ENCODE measurements at regions not wholly inside any gene's neighbourhood (a gene's known extent, or its start where the extent isn't known, plus 50 kb on each side); places are given as distances from the start of the nearest gene placed in this dataset.

DNA sequence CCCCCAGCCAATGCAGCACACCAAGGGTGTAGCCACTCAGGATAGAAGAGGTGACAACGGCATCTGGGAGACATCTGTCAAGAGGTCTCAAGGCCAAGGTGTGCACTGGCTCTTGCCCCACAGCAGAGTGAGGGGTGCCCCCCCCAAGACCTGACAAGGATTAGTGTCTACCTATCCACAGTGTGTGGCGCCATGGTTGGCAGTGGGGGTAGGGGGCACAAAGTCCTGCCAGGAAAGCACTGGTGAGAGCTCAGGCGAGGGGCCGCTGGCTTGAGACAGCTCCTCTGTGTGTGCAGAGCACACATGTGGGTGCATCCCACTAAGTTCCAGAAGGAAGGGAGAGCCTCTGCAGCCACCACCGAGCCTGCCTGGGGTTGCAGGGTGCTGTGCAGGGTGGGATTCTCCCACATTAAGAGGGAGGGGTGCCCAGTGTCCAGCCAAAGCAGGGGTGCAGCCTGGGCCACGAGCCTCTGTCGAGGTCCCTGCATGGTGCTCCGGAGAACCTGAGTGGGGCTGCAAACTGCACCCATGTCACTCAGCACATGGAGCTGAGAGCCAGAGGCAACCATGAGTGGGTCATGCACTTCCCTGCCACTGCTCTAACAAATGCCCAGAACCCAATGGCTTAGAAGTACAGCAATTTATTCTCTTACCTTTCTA is 311.2 kb upstream of the HDAC4 start:
- TF ChIP-seq TAF1 (IDR thresholded peaks at IDR 0.05; ENCODE audit: borderline replicate concordance, insufficient read depth, low read length) (no peak), SIN3A (IDR thresholded peaks at IDR 0.05; ENCODE audit: borderline replicate concordance, insufficient read depth, low read length) (no peak), FOXP2 (optimal IDR thresholded peaks at IDR 0.05; ENCODE audit: borderline replicate concordance, extremely low read depth, extremely low read length, insufficient read depth) (no peak), POLR2AphosphoS5 (IDR thresholded peaks at IDR 0.05; ENCODE audit: low read depth, low read length) (no peak)
- TF ChIP-seq, protein P1, sequence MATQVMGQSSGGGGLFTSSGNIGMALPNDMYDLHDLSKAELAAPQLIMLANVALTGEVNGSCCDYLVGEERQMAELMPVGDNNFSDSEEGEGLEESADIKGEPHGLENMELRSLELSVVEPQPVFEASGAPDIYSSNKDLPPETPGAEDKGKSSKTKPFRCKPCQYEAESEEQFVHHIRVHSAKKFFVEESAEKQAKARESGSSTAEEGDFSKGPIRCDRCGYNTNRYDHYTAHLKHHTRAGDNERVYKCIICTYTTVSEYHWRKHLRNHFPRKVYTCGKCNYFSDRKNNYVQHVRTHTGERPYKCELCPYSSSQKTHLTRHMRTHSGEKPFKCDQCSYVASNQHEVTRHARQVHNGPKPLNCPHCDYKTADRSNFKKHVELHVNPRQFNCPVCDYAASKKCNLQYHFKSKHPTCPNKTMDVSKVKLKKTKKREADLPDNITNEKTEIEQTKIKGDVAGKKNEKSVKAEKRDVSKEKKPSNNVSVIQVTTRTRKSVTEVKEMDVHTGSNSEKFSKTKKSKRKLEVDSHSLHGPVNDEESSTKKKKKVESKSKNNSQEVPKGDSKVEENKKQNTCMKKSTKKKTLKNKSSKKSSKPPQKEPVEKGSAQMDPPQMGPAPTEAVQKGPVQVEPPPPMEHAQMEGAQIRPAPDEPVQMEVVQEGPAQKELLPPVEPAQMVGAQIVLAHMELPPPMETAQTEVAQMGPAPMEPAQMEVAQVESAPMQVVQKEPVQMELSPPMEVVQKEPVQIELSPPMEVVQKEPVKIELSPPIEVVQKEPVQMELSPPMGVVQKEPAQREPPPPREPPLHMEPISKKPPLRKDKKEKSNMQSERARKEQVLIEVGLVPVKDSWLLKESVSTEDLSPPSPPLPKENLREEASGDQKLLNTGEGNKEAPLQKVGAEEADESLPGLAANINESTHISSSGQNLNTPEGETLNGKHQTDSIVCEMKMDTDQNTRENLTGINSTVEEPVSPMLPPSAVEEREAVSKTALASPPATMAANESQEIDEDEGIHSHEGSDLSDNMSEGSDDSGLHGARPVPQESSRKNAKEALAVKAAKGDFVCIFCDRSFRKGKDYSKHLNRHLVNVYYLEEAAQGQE (IDR thresholded peaks at IDR 0.05; ENCODE audit: insufficient read depth in 1 of 2, low read depth in 2 of 2, low read length in 2 of 2): no peak

DNA sequence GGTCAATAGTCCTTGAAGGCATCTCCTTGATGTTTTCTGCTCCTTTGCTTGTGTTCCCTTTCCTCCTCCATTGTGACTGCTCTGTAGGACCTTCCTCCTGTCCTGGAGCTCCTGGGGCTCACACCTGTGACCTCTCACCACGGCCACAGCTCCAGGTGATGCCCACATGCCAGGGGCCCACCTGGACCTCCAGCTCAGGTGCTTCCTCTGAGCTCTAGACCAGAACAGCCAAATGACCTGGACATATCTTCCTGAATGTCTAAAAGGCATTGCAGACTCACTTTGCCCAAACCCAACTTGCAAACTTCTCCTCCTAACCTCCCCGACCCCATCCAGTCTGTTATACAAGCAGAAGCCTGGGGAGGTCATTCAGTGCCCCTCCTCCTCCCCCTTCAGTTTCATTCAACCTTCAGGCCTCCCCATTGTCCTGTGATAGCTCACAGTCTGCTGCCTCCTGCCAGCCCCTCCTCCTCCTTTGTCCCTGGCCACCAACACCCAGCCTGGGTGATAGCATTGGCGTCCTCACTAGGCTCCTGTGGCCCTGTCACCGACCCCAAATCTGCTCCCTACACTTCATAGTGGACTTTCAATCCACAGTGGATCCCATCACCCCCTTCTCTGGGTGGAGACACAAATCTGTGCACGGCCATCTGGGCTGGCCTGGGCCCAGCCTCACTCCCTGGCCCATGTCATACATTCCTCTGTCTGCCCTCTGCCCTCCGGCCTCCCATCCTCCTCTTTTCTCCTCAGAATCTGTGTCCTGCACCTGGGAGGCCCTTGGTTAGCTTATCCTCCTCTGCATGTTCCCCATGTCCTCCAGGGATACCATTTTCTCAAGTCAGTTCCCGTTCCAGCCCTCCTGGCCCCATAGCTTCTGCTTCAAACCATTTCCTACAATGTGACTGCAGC is 310.4 kb upstream of the HDAC4 start:
- TF ChIP-seq FOXP2 (optimal IDR thresholded peaks at IDR 0.05; ENCODE audit: borderline replicate concordance, extremely low read depth, extremely low read length, insufficient read depth) (no peak), SIN3A (IDR thresholded peaks at IDR 0.05; ENCODE audit: borderline replicate concordance, insufficient read depth, low read length) (no peak)

DNA sequence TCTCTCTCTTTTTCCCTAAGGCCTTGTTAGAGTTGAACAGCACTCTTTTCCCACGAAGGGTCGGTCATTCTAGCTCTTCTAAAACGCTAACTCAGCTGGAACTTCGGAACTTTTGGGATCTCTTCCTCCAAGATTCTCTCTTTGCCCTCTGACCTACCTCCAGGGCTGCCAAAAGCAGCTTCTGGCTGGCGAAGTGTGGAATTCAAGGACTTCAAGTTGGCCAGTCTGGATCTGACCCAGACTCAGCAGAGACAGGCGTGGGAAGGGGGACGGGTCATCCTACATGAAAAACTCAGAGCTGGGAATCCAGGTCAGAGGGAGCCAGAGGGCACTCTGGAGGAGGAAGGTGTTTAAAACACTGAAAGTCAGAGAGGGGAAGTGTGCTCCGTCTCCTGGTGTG is 305.5 kb upstream of the HDAC4 start:
- TF ChIP-seq POLR2AphosphoS5 (IDR thresholded peaks at IDR 0.05; ENCODE audit: low read depth, low read length) (no peak), SIN3A (IDR thresholded peaks at IDR 0.05; ENCODE audit: borderline replicate concordance, insufficient read depth, low read length) (no peak), FOXP2 (optimal IDR thresholded peaks at IDR 0.05; ENCODE audit: borderline replicate concordance, extremely low read depth, extremely low read length, insufficient read depth) (no peak), TAF1 (IDR thresholded peaks at IDR 0.05; ENCODE audit: borderline replicate concordance, insufficient read depth, low read length) (no peak)
- TF ChIP-seq, protein P1 (IDR thresholded peaks at IDR 0.05; ENCODE audit: insufficient read depth in 1 of 2, low read depth in 2 of 2, low read length in 2 of 2): no peak

DNA sequence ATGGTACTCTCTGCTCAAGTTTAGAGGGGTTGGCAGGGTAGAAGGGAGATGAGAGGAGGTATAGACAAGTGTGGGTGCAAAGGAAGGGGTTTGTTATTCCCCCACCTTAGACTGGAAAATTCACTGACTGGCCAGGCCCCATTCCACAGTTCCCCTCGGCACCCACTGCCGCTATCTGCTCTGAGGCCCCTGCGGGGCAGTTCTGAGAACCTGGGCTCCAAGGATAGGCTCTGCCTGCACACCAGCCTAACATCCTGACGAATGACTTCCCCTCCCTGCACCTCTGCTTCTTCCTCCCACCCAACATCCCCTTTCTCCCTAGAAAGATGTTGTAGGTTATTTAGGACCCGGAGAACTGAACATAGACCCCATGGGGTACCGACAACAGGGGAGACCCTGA is 303.9 kb upstream of the HDAC4 start:
- TF ChIP-seq TAF1 (IDR thresholded peaks at IDR 0.05; ENCODE audit: borderline replicate concordance, insufficient read depth, low read length) (no peak), SIN3A (IDR thresholded peaks at IDR 0.05; ENCODE audit: borderline replicate concordance, insufficient read depth, low read length) (no peak)
- TF ChIP-seq, protein P1 (IDR thresholded peaks at IDR 0.05; ENCODE audit: insufficient read depth in 1 of 2, low read depth in 2 of 2, low read length in 2 of 2): no peak

DNA sequence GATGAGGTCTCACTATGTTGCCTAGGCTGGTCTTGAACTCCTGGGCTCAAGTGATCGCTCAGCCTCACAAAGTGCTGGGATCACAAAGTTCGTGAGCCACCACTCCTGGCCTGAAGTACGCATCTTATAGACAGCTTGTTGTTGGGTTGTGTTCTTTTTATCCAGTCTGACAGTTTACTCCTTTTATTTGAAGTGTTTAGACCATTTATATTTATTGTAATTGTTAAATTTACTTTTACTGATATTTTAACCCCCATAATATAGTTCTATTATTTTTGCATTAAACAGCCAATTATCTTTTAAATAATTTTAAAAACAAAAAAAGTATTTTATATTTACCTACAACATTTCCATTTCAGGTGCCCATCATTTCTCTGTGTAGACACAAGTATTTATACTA is 303.0 kb upstream of the HDAC4 start:
- TF ChIP-seq FOXP2 (optimal IDR thresholded peaks at IDR 0.05; ENCODE audit: borderline replicate concordance, extremely low read depth, extremely low read length, insufficient read depth) (no peak), SIN3A (IDR thresholded peaks at IDR 0.05; ENCODE audit: borderline replicate concordance, insufficient read depth, low read length) (no peak), TAF1 (IDR thresholded peaks at IDR 0.05; ENCODE audit: borderline replicate concordance, insufficient read depth, low read length) (no peak), POLR2AphosphoS5 (IDR thresholded peaks at IDR 0.05; ENCODE audit: low read depth, low read length) (no peak)
- TF ChIP-seq, protein P1 (IDR thresholded peaks at IDR 0.05; ENCODE audit: insufficient read depth in 1 of 2, low read depth in 2 of 2, low read length in 2 of 2): no peak
